Keratinocyte (primary cell): ENCODE measurements at regions not wholly inside any gene's neighbourhood (a gene's known extent, or its start where the extent isn't known, plus 50 kb on each side); places are given as distances from the start of the nearest gene placed in this dataset.

Experiments
- CTCF ChIP-seq, 3 experiments: IDR thresholded peaks in 1 of 3; conservative IDR thresholded peaks in 1 of 3; optimal IDR thresholded peaks in 1 of 3; 2 replicates in 2 of 3; 3 replicates in 1 of 3; pipeline versions ENCODE3 to v1.5.1; 2011; ENCODE audit warnings: low read length in 3 of 3, mild to moderate bottlenecking in 3 of 3, moderate library complexity in 2 of 3, control low read depth in 1 of 3, inconsistent platforms in 1 of 3; ENCODE audit not compliant: insufficient read depth in 2 of 3; ENCODE audit errors: extremely low read depth in 1 of 3
- EZH2 ChIP-seq: IDR thresholded peaks from one replicate; pipeline ENCODE4 v1.6.1; 2012; ENCODE audit warnings: inconsistent platforms, mild to moderate bottlenecking, low read length, moderate library complexity

DNA sequence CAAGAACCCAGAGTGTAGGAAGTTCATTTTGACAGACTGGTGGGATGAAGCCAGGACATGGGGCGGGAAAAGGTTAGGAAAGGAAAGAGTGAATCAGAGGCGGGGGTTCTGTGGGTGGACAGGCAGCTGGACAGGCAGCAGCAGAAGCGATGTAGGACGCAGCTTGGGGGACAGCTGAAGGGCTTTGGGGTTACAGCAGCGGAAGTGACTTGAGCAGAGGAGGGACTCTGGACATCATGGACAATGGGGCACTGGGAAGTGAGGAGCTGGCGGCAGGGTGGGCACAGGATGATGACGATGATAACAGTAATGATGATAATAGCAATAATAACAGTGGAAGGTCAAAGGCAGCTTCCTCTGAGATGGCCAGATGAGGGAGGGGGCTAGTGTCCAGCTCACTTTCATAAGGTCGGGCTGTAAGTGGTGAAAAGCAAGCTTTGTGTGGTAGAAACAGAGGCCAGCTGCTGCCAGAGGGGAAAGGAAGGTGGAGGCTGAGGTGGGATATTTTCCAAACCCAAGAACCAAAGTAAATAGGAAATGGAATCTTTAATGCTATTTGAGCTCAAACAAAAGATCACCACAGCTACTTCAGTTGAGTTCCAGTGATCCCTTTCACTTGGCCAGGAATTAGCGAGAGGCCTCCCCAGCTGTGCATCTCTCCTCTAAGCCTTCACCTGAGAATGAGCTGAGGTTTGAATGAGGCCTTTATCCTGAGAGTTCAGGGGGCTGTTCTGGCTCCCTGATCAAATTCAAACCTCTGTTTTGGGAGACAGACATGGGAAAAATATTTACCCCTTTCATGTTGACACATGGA, 433.5 kb downstream of the DHX35 start:
- TF ChIP-seq CTCF (optimal IDR thresholded peaks at IDR 0.05 in 1 of 3, IDR thresholded peaks at IDR 0.05 in 1 of 3, conservative IDR thresholded peaks at IDR 0.05 in 1 of 3; ENCODE audit: extremely low read depth in 1 of 3, insufficient read depth in 2 of 3, low read length in 3 of 3) (no peak), EZH2 (no peak)
